PC-9 (cell line): ENCODE measurements at regions not wholly inside any gene's neighbourhood (a gene's known extent, or its start where the extent isn't known, plus 50 kb on each side); places are given as distances from the start of the nearest gene placed in this dataset.

Source experiments
- BruUV-seq: library from RNA; stranded (reverse); fragments of 400-500 nt; replicated peaks from 2 replicates; lab custom pipeline; 2021; lab: Mats Ljungman, UMichigan
- CTCF ChIA-PET: fragments of 300-600 bp; sonication (Branson Sonifier 250); formaldehyde crosslinking; loops from one replicate; lab custom pipeline; 2022; ENCODE audit warnings: antibody characterized with exemption; lab: Charles Lee
- POLR2A ChIA-PET: fragments of 300-600 bp; sonication (Branson Sonifier 250); formaldehyde crosslinking; loops from one replicate; lab custom pipeline; 2022; ENCODE audit warnings: antibody characterized with exemption; ENCODE audit not compliant: unreplicated experiment; lab: Charles Lee
- DNase-seq, 2 experiments: peaks; one replicate each; pipeline versions ENCODE4 v3.0.0 to v3.0.0-alpha.2; 2015 to 2022; ENCODE audit warnings: mixed read lengths in 1 of 2
- H2AFZ ChIP-seq: fragments of 200-600 bp; sonication (generic); 2 replicates; pipeline ENCODE4 v1.8.1; 2017; ENCODE audit warnings: antibody characterized with exemption
- H3F3A ChIP-seq: fragments of 200-600 bp; sonication (generic); 2 replicates; pipeline ENCODE4 v1.8.1; 2017; ENCODE audit warnings: antibody characterized with exemption, mild to moderate bottlenecking, low read depth; ENCODE audit not compliant: insufficient read depth
- H3K27ac ChIP-seq: fragments of 200-600 bp; sonication (generic); 2 replicates; pipeline ENCODE4 v1.6.1; 2016; ENCODE audit warnings: mixed run types
- H3K27me3 ChIP-seq: fragments of 200-600 bp; sonication (generic); 2 replicates; pipeline ENCODE4 v1.6.1; 2016; ENCODE audit warnings: low read depth, mixed run types; ENCODE audit not compliant: insufficient read depth
- H3K36me3 ChIP-seq: fragments of 200-600 bp; sonication (generic); 2 replicates; pipeline ENCODE4 v1.6.1; 2016; ENCODE audit warnings: low read depth, mixed run types
- H3K4me1 ChIP-seq: fragments of 200-600 bp; sonication (generic); replicated peaks from 2 replicates; pipeline ENCODE4 v1.6.1; 2016; ENCODE audit warnings: mixed run types; ENCODE audit not compliant: insufficient read depth
- H3K4me2 ChIP-seq: fragments of 200-600 bp; sonication (generic); 2 replicates; pipeline ENCODE4 v1.6.1; 2017; ENCODE audit warnings: mixed run types
- H3K4me3 ChIP-seq: fragments of 200-600 bp; sonication (generic); 2 replicates; pipeline ENCODE4 v1.6.1; 2016; ENCODE audit warnings: mixed run types
- H3K79me2 ChIP-seq: fragments of 200-600 bp; sonication (generic); 2 replicates; pipeline ENCODE4 v1.6.1; 2017; ENCODE audit warnings: low read depth, mixed run types
- H3K9me2 ChIP-seq: fragments of 200-600 bp; sonication (generic); 2 replicates; pipeline ENCODE4 v1.8.1; 2017; ENCODE audit warnings: mild to moderate bottlenecking; ENCODE audit not compliant: insufficient read depth
- H3K9me3 ChIP-seq: fragments of 200-600 bp; sonication (generic); 2 replicates; pipeline ENCODE4 v1.8.1; 2016; ENCODE audit warnings: low read depth; ENCODE audit not compliant: insufficient read depth
- H4K20me1 ChIP-seq: fragments of 200-600 bp; sonication (generic); 2 replicates; pipeline ENCODE4 v1.8.1; 2017; ENCODE audit not compliant: insufficient read depth
- EZH2 ChIP-seq: fragments of 200-600 bp; sonication (generic); IDR thresholded peaks from 2 replicates; pipeline ENCODE4 v1.8.0; 2017; ENCODE audit warnings: antibody characterized with exemption, low read depth
- intact Hi-C: fragments of 100-400 bp; cut with micrococcal nuclease; formaldehyde crosslinking; loops from one replicate; pipeline ENCODE4 v1.10.0; 2022; ENCODE audit not compliant: unreplicated experiment
- TF ChIP-seq, protein P1 (sequence below): fragments of 200-600 bp; sonication (generic); conservative IDR thresholded peaks from 2 replicates; pipeline ENCODE4 v1.6.1; 2017; ENCODE audit warnings: mixed run types, antibody characterized with exemption, mild to moderate bottlenecking, moderate library complexity

DNA sequence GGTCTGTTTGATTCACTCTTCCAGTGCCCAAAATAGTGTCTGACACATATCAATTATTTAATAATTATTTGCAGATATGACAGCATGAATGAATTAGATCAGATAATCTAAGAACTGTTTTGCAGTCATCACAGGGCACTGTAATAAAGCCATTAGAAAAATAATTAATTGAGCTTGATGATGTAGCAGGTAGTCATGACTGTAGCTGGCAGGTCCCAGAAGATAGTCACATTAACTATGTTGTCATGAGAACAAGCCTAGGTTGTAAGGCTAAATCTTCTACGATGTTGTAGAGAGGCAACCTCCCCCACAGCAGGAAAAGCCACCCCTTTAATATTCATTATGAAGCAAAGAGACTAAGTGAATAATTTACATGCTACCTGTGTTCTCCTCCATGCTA lies 243.9 kb upstream of the SPTLC3 start:
- ChIA-PET CTCF (interaction anchor here (0.5 kb wide), 1 partner anchor 448 kb away, joined by 3 read pairs; no protein-coding TSS in a partner anchor), POLR2A (no interaction called here)
- no peaks in the 10 kb centered on the region for H3K9me2 ChIP-seq
- no peak overlapping the region for H3K27ac ChIP-seq
- H3K79me2 ChIP-seq, result no peaks in the 10 kb centered on the region
- no peaks in the 10 kb centered on the region for H3K9me3 ChIP-seq
- intact Hi-C loops, result no loop called here
- no peak for DNase-seq
- no peaks in the 10 kb centered on the region for H3F3A ChIP-seq
- no peaks in the 10 kb centered on the region for H3K36me3 ChIP-seq
- no TSS peak for BruUV-seq
- no peak for TF ChIP-seq EZH2
- TF ChIP-seq, protein P1, sequence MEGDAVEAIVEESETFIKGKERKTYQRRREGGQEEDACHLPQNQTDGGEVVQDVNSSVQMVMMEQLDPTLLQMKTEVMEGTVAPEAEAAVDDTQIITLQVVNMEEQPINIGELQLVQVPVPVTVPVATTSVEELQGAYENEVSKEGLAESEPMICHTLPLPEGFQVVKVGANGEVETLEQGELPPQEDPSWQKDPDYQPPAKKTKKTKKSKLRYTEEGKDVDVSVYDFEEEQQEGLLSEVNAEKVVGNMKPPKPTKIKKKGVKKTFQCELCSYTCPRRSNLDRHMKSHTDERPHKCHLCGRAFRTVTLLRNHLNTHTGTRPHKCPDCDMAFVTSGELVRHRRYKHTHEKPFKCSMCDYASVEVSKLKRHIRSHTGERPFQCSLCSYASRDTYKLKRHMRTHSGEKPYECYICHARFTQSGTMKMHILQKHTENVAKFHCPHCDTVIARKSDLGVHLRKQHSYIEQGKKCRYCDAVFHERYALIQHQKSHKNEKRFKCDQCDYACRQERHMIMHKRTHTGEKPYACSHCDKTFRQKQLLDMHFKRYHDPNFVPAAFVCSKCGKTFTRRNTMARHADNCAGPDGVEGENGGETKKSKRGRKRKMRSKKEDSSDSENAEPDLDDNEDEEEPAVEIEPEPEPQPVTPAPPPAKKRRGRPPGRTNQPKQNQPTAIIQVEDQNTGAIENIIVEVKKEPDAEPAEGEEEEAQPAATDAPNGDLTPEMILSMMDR, result no peak
- H3K4me2 ChIP-seq, result no peak overlapping the region
- no peaks in the 10 kb centered on the region for H4K20me1 ChIP-seq
- no peak overlapping the region for H2AFZ ChIP-seq
- H3K27me3 ChIP-seq, result 0 out of 2 replicates have a peak, but pooled peaks cover 8% of the 10 kb centered on the region
- no peak overlapping the region for H3K4me3 ChIP-seq
- H3K4me1 ChIP-seq, result no peaks in the 10 kb centered on the region

- BruUV-seq, result no TSS peak
- Histone ChIP-seq H3K4me3 (no peak overlapping the region), H3K9me3 (no peaks in the 10 kb centered on the region), H3K36me3 (no peaks in the 10 kb centered on the region), H3K79me2 (no peaks in the 10 kb centered on the region), H2AFZ (no peak overlapping the region), H3K27me3 (no peaks in the 10 kb centered on the region), H3K27ac (no peak overlapping the region), H3K4me2 (no peak overlapping the region), H3F3A (no peaks in the 10 kb centered on the region), H3K9me2 (no peaks in the 10 kb centered on the region), H3K4me1 (no peaks in the 10 kb centered on the region), H4K20me1 (no peaks in the 10 kb centered on the region)
- POLR2A ChIA-PET, result no interaction called here
- DNase-seq, result no peak
- TF ChIP-seq EZH2, result no peak
- TF ChIP-seq, protein P1, result no peak
- CTCF ChIA-PET, result no interaction called here
- intact Hi-C loops, result no loop called here
Observed at GRCh38 chr20:12773936-12774335, 234.8 kb upstream of the SPTLC3 start.

- CTCF ChIA-PET, result no interaction called here
Observed at GRCh38 chr20:12775041-12775440, 233.7 kb upstream of the SPTLC3 start.

More at GRCh38 chr20:12775041-12775440, 233.7 kb upstream of the SPTLC3 start:
- H2AFZ ChIP-seq, result no peak overlapping the region
- no peaks in the 10 kb centered on the region for H4K20me1 ChIP-seq
- no peaks in the 10 kb centered on the region for H3K36me3 ChIP-seq
- no peaks in the 10 kb centered on the region for H3K4me1 ChIP-seq
- H3K4me2 ChIP-seq, result no peak overlapping the region
- no peaks in the 10 kb centered on the region for H3K9me2 ChIP-seq
- H3K9me3 ChIP-seq, result no peaks in the 10 kb centered on the region
- intact Hi-C loops, result no loop called here
- DNase-seq, result no peak
- TF ChIP-seq, protein P1, result no peak
- no peak for TF ChIP-seq EZH2
- H3K4me3 ChIP-seq, result no peak overlapping the region
- H3K79me2 ChIP-seq, result no peaks in the 10 kb centered on the region
- no TSS peak for BruUV-seq
- no peaks in the 10 kb centered on the region for H3F3A ChIP-seq
- POLR2A ChIA-PET, result no interaction called here
- no peaks in the 10 kb centered on the region for H3K27me3 ChIP-seq
- H3K27ac ChIP-seq, result no peak overlapping the region
